Fibroblast of upper back skin (primary cell): ENCODE measurements at regions not wholly inside any gene's neighbourhood (a gene's known extent, or its start where the extent isn't known, plus 50 kb on each side); places are given as distances from the start of the nearest gene placed in this dataset.
A peak's percentile ranks its signal among the peaks of the same experiment; 100 is the strongest.
"Not testable (repeated sequence)": the region's sequence is repeated elsewhere in the genome, so short reads cannot be mapped to it uniquely, and the experiment has no call there.

Experiments
- DNase-seq: peaks from one replicate; pipeline ENCODE4 v3.0.0-alpha.2; 2013

DNA sequence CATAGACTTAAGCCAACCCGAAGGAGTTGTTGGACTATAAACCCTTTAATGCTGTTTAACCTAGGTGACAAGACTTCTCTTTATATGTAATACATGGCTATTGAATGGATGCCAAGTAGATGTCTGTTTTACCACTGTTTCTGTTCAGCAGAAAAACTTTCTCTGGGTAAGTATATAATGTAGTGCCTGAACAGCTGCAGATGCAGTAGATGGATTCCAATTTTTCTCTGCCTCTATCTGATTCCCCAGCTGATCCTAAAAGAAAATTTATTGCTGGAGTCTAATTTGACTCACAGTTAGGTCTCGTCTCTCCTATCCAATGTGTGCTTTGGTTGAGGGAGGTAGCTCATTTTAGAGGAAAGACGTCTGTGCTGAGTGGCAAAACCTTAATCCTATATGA, 256.5 kb upstream of the CBLB start:
- DNase-seq = peak; percentile 40

DNA sequence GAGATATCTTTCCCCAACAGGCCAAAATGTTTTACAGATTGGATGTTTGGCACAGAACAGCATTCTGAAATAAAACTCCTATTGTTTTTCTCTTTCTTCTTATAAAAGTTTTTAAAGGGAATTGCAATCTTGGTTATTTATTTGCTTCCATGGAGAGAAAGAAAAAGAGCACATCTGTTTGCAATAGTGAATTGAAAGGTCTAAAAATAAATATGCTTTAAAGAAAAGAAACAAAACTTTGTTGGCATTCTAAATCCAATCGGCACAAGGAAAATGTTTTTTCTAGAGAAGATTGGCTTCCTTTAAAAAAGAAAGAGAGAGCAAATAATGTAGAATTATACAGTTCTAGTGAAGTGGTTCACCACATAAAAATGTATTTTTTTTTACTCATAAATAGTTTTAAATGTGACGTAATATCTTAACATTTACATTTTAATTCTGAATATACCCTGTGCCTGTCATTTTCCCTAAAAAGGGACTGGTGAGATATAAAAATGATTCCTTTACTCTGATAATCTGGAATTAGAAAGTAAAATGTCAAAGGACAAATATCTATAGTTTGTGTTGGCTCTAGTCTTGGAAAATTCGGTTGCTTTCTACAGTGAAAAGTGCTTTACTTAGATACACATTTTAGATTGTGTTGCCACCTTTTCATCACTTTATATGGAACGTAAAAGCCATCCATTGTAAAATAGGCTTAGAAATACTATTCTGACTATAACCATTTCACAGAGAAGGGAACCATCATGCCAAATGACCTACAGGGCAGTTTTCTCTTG, 257.4 kb upstream of the CBLB start:
- DNase-seq = peak; percentile 13

DNA sequence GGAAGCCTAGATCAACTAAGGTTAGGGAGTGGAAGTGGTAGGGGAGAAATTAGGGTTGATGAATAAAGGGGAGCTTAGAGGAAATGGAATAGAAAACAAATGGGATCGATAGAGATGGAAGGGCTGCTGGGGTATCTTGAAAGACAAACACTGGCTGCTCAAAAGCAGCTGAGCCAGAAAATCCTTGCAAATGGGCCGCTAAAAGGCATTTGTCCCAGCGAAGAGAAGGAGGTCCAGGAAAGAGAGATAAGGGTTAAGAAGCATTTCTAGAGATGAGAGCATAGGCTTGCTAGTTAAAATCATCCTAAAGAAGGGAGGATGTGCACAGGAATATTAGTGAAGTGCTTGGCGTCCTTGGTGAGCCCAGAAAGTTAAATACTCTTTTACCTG, 258.0 kb upstream of the CBLB start:
- DNase-seq = no peak

DNA sequence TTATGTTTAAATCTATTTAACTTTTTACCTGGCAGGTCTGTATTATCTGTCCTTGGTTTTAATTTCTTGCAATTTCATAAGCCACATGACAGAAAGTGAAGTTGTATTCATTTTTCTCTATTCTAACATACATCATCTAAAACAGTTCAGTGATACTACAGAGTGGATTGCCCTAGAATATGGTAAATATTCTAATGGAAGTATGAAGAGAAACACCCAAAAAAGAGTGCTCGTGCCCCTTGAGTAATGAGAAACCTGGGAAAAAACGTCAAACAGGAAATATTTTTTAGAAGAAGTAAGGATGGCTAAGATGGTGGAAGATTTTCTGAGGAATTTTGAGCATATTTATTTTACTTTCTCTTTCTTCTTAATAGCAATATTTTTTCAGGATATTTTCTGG, 261.1 kb upstream of the CBLB start:
- DNase-seq = no peak

DNA sequence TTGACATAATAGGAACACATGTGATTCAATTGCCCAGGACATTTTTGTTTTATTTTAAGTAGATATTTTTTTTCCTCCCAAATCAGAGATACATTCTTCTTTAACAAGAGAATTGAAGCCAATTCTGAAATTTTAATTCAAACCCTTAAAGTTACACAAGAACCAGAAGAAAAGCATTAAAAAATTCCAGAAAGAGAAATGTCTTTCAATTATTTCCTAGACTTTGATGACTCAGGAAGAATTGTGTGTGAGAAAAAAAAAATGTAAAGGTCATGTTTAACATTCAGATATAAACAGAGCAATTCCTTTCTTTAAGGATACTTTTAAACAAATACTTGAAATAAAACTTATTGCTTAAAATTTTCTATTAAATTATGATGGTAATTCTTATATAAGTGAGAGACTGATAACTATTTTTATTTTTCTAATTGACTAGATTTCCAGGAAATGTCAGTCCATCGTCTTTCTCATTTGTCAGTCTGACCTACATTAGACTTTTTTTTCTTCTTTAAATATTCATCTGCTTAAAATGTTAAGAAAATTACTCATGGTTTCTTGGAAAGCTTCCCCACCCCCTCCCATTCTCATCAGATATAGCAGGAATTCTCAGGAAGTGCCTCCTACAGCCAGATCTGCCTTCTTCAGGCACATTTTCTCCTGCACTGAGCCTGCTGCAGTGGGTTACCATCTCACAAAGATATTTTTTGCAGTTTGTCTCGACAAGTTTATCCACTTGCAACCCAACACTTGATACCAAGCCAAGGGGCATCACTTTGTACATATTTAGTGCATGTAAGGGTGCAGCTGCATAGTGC, 261.8 kb upstream of the CBLB start:
- peak; percentile 95 for DNase-seq

DNA sequence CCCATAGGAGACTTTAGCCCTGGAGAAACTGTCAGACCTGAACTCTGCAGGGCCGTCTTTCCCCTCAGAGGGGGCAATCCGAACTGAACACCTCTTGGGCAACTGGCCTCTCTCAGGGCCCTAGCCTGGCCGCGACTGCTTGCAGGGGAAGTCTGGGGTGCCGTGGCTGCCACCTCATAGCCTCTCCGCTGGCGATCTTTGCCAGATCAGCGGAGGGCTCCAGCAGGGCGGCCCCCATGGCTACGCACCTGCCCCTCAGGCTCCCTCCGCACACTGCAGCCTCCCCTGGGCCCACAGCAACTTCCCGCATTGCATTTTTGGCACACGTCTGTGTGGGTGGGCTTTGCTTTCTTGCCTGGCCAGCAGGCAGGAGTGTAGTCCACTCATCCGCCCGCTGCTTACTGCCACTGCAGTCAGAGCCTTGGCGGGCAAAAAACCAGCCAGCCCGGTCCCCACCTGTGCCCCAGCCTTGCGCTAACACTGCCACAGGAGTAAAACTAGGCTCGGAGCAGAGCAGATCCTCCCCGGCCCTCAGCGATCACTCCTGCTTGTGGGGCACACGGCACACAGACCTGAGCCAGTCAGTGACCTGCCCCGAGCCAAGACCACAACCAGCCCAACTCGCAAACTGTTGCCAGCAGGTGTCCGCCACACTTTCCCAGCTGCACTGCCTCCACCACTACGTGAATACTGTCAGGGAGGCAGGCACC, 266.8 kb upstream of the CBLB start:
- no peak for DNase-seq

DNA sequence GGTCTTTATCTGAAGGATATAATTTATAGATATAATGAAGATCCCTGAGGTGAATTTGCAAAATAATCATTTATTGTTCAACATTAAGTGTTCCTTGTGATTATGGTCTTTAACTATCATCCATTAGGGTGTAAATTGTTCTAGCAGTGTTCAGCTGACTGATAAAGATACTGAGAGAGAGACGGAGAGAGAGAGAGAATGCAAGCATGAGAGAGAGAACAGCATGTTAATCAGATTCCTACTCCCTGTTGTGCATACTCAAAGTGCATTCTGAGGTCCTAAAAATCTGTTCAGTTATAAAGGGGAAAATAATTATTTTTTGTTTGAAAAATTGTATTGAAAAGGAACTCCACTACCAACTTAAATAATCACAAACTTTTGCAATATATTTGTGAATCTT, 271.0 kb upstream of the CBLB start:
- DNase-seq = no peak

DNA sequence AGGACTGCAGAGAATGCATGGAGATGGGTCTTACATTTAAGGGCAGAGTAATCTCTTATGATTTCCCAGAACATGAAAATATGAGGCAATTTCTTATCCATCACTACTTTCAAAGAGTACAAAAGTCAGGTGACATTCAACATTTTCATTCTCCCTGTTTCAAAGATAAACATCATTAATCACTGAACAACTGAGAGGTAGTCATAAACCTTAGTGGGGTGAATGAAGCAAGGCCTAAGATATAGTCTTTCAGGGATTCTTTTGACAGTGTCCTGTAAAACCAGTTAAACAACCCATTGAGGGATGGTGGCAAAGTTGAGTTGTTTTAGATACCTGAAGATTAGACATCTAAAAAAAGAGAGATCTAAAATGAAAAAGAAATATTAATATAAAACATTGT, 271.6 kb upstream of the CBLB start:
- DNase-seq = no peak

DNA sequence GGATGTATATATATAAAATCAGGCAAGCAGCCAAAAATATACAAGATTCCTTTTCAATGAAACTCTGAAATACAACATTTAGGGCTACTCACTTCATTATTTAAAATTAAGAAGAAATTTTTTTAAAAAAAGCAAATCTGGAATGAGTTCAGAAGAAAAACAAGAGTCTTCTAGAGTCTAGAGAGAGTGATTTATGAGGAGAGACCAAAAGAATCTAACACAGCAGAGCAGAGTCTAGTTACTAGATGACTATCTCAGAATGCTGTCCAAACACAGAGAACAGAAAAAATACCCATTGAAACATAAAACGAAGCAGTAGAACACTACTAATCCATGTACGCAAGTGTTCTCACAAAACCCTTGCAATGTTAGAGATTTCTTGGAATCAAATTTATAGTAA, 275.2 kb upstream of the CBLB start:
- DNase-seq = peak; percentile 49

DNA sequence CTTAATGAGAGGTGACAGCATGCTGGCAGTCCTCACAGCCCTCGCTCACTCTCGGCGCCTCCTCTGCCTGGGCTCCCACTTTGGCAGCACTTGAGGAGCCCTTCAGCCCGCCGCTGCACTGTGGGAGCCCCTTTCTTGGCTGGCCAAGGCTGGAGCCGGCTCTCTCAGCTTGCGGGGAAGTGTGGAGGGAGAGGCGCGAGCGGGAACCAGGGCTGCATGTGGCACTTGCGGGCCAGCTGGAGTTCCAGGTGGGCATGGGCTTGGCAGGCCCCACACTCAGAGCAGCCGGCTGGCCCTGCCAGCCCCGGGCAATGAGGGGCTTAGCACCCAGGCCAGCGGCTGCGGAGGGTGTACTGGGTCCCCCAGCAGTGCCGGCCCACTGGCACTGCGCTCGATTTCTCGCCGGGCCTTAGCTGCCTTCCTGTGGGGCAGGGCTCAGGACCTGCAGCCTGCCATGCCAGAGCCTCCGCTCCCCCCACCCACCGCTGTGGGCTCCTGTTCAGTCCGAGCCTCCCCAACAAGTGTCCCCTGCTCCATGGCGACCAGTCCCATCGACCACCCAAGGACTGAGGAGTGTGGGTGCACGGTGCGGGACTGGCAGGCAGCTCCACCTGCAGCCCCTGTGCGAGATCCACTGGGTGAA, 279.7 kb upstream of the CBLB start:
- not testable (repeated sequence) for DNase-seq

DNA sequence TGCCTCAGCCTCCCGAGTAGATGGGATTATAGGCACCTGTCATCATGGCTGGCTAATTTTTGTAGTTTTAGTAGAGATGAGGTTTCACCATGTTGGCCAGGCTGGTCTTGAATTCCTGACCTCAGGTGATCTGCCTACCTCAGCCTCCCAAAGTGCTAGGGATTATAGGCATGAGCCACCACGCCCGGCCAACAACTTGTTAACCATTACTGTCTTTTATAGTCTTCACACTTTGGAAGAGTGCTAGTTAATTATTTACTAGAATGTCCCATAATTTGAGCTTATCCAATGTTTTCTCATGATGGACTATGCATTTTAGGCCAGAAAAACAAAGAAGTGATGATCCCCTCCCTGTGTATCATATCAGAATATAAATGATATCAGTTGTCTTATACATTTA, 288.6 kb upstream of the CBLB start:
- no peak for DNase-seq

DNA sequence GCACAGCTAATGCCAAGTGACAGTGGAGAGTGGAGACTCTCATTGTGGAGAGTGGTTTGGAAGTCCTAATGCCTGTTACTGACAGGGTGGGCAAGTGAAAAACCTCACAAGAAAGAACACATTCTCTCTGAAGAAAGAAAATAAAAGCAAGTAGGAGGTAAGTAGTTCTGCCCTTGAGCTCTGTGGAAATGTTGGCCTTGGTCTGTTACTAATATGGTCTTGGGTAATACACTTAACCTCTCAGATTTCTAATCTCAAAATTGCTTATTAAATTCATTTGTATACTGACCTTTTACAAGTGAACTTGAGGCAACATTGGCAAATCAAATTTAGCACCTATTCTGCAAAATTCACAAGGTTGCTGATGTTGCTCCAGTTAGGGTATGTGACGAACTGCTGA, 291.6 kb upstream of the CBLB start:
- DNase-seq = no peak

DNA sequence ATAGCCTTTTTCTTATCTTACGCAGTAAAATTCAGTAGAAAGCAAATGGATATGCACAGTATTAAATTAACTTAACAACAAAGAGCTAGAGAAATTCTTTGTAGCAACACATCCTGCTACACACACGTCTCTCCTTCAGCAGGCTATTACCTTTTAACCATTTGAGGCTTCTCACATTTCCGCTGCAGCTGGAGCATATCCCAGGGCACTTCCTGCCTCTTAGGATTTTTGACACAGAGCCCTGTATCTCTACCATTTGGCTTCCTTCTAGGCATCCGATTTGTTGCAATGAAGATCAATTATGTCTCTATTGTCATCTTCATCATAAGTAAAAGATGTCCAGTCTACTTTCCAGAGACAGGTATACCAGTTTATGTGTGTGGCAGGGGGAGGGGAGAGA, 292.4 kb upstream of the CBLB start:
- DNase-seq = no peak

DNA sequence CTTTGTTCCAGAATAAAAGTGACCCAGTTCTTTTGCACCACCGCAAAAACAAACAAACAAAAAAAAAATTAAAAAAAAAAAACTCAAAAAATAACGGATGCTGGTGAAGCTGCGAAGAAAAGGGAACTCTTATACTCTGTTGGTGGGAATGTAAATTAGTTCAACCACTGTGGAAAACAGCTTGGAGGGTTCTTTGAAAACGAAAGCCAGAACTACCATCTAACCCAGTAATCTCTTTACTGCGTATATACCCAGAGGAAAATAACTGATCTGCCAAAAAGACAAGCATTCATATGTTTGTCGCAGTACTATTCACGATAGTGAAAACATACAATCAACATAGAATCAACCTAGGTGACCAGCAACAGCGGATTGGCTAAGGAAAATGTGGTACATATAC, 298.9 kb upstream of the CBLB start:
- no peak for DNase-seq

DNA sequence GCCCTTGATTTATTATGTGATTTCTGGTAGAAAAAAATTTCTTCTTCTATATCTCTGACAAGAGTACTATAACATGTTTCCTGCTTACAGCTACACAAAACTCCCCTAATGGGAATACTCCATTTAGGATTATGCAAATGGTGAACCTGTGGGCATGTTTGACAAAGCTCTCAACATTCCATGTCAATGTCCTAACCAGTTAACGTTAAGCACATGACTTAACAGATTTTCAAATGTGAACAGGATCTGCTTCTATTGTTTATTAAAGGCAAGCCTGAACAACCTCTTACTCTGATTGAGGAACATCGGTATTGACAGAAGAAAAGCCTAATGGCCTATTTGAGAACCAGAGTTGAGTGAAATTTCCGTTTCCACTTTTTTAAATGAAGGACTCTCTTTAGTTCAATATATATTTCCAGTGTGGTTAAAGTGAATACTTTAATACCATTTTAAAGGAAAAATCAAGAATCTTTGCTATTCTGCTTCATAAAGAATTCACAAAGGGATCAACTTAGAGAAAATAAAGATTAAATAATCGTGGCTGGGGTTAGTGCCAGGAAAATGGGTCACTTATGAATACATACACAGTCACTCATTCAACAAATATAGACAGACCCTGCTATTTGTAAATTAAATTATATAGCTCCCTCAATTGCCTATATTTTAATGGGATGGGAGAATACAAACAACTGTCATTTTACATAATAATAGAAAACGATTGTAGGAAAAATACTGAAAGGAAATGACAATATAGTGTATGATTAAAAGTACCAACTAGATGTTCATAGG, 300.3 kb upstream of the CBLB start:
- DNase-seq = no peak

DNA sequence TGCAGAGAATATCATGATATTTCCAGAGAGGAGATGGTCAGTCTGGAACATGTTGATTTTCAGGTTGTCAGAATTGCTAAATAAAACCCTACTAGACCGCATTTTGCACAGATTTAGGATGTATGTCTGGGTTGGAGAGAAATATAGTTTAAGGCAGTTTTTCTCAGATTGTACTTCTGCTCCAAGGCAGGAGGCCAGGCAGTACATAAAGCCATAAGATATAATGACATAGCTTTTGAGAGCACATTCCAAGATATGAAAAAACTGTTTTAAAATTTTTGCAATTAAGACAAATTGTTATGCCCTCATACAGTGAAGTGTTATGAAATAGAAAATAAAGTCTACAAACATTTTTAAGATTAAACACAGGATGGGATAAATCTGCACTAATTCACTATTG, 301.8 kb upstream of the CBLB start:
- no peak for DNase-seq

DNA sequence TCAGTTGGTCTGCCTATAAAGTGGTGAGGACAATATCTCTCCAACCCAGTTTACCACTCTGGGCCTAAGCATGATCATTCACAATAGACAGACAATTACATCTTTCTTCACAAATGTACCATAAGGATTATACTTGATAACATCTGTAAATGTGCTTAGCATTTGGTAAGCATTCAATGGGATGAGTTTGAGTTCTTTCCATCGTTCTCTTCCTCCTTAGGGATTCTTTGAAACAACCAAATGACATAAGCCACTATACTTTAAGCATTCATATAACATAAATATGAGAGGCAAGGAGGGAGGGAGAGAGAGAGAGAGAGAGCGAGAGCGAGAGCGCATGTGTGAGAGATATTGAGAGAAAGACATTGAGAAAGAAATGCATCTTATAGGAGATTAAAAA, 303.3 kb upstream of the CBLB start:
- DNase-seq = no peak

DNA sequence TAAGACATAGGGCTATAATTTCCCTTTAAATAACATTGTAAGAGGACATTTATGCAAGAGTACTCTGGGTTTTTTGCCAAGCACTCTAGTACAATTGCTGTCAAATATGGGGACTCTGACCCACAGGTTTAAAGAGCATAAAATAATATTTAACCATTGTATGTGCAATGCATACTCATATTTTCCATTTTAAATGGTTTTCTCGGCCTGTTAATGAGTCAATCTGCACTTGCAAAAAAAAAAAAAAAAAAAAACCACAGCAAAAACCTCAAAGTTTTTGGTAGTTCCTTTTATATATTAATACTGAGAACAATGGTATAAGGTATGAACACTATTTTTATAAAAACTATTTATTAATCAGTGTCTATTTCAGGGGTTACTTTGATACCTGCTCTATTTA, 304.0 kb upstream of the CBLB start:
- no peak for DNase-seq

DNA sequence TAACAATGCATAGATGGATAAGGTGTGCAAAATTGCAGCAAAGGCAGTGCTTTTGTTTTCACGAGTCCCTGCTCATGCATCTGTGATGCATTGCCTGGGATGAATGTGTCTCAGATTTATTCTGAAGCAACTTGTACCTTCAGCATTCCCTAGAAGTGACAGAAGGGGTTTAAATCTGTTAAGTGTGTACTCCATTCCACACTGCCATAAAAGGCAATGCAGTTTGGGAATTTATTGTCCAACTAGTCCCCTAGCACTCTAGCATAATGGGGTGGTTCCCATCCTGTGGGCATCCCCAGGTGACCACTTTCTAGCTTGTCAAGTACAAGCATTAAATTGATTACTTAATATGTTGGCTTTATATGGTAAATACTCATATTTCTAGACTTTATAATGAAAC, 306.5 kb upstream of the CBLB start:
- no peak for DNase-seq

DNA sequence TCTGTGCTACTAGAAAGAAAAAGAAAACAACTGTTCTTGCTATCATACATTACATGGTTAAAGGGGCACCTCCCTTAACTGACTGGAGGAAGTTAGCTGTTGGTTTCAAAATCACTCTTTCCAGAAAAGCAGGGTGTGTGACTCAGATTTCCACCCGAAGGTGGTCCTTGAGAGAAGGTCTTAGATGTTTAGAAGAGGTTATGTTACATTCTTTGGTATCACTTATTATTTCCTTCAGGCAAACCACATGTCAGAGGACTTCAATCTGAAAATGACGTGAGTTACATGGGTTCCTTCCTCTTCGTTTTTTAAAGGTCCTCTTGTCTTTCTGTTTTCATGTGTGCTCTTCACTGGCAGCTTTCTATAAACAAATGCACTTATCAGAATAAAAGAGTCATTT, 307.9 kb upstream of the CBLB start:
- peak; percentile 17 for DNase-seq

DNA sequence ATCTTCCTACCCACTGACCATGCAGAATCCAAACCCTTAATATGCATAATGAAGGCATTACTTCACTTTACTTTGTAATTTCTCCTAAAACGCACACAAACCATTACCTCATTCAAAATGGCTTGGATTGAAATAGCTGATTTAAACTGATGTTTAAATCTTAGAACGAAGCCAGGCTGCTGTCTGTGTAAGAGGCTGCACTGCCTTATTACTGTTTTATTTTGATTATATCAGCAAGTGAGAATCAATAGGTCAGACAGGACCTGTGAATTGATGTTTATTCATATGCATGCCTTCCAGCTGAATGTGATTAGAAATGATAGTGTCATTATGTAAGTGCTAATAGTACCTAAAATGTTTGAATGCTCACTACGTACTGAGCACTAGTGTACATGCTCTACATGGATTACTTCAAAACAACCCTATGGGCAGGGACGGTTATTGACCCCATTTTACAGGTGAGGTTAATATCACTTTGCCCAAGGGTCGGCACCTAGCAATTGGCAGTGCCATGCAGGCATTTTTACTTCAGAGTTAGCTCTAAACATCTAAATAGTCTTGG, 314.2 kb upstream of the CBLB start:
- no peak for DNase-seq

DNA sequence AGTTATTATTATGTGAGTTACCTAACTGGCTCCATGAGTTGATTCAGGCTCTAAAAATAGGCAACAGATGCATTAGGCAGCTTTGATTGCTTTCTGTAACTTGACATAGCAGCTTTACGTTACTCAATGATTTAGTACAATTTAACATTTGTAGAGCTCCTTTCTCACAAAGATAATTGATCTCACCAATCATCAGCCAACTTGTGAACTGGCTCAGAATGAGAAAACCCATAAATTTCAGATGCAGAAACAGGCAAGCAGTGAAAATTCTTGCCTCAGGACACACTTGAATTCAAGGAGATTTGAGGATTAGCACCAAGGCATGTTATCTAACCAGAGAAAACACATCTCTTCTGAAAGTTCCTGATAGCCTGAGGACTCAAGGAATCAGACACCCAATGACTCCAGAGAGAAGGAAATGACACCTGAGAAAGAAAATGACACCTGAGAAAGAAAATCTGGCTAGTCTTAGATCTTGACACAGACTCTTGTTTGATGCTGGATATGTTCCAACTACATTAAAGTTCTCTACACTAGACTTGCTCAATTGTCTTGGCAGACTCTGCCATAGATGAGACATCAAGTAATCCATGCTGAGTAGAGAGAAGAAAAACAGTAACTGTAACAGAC, 315.1 kb upstream of the CBLB start:
- DNase-seq = peak; percentile 88
